ENCODE measurements at regions not wholly inside any gene's neighbourhood (a gene's known extent, or its start where the extent isn't known, plus 50 kb on each side); places are given as distances from the start of the nearest gene placed in this dataset.

GRCh38 chr3:154786724-154787123, 293.4 kb upstream of the MME start:
- no peak for TF ChIP-seq POLR2A (IDR thresholded peaks at IDR 0.05)
- TF ChIP-seq, protein P1, sequence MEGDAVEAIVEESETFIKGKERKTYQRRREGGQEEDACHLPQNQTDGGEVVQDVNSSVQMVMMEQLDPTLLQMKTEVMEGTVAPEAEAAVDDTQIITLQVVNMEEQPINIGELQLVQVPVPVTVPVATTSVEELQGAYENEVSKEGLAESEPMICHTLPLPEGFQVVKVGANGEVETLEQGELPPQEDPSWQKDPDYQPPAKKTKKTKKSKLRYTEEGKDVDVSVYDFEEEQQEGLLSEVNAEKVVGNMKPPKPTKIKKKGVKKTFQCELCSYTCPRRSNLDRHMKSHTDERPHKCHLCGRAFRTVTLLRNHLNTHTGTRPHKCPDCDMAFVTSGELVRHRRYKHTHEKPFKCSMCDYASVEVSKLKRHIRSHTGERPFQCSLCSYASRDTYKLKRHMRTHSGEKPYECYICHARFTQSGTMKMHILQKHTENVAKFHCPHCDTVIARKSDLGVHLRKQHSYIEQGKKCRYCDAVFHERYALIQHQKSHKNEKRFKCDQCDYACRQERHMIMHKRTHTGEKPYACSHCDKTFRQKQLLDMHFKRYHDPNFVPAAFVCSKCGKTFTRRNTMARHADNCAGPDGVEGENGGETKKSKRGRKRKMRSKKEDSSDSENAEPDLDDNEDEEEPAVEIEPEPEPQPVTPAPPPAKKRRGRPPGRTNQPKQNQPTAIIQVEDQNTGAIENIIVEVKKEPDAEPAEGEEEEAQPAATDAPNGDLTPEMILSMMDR (IDR thresholded peaks at IDR 0.05), result no peak
